ENCODE measurements at regions not wholly inside any gene's neighbourhood (a gene's known extent, or its start where the extent isn't known, plus 50 kb on each side); places are given as distances from the start of the nearest gene placed in this dataset.

DNA sequence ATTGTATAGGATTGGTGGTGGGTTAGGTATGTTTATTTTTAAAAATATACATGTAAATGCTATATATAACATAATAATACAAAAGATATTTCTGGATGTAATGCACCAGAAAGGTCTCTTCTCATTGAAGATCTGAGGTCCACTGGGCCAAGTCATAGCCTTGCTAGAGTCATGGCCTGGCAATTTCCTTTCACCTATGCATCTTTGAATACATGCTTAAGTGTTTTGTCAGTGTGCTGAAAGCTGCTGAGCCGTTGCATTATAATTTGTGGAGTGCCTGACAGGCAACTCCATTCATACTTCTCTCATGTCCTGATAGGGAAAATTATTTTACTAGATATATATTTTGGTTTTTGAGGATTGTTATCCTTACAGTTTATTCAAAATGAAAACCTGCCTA lies 410.2 kb upstream of the CT83 start:
- Histone ChIP-seq H3K9me3 (replicated peaks in 1 of 3) (no peaks in the 10 kb centered on the region), H3K36me3 (replicated peaks in 1 of 2) (no peaks in the 10 kb centered on the region), H3K27ac (no peak overlapping the region), H3K4me3 (no peak overlapping the region), H3K27me3 (no peaks in the 10 kb centered on the region), H3K4me1 (replicated peaks in 1 of 2) (no peaks in the 10 kb centered on the region)
- 50 to 62% (median 53%) methylated on average over 1 of the region's 1 CpG for WGBS, 4 donors
- intact Hi-C loops (cut with DNase I), result no loop called here
- no peak for DNase-seq
- TF ChIP-seq, protein P1, sequence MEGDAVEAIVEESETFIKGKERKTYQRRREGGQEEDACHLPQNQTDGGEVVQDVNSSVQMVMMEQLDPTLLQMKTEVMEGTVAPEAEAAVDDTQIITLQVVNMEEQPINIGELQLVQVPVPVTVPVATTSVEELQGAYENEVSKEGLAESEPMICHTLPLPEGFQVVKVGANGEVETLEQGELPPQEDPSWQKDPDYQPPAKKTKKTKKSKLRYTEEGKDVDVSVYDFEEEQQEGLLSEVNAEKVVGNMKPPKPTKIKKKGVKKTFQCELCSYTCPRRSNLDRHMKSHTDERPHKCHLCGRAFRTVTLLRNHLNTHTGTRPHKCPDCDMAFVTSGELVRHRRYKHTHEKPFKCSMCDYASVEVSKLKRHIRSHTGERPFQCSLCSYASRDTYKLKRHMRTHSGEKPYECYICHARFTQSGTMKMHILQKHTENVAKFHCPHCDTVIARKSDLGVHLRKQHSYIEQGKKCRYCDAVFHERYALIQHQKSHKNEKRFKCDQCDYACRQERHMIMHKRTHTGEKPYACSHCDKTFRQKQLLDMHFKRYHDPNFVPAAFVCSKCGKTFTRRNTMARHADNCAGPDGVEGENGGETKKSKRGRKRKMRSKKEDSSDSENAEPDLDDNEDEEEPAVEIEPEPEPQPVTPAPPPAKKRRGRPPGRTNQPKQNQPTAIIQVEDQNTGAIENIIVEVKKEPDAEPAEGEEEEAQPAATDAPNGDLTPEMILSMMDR (IDR thresholded peaks at IDR 0.05), result no peak
- no peak for TF ChIP-seq POLR2A (IDR thresholded peaks at IDR 0.05)

DNA sequence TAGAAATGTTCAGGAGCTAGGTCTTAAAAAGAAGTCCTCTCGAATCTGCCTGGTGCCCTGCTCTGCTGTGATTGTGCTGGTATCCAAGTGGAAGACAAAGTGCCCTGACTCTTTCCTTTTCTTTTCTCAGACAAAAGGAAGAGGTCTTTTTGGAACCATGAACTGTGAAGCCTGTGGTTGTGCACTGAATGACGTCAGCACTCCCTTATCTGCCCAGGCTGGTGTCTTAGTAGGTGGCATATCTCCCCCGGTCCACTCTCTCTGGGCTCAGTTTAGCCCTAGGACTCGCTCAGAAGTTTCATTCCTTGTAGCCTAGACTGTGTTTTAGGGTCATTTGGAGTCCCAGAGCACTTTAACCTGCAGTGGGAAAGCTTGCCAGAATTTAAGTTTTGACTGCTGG lies 400.3 kb upstream of the CT83 start:
- no peaks in the 10 kb centered on the region for H3K36me3 ChIP-seq (replicated peaks in 1 of 2)
- no peak overlapping the region for H3K27ac ChIP-seq
- 57 to 82% (median 67%) methylated on average over 4 of the region's 4 CpGs for WGBS, 4 donors
- intact Hi-C loops (cut with DNase I), result no loop called here
- no peak overlapping the region for H3K4me3 ChIP-seq
- TF ChIP-seq, protein P1 (IDR thresholded peaks at IDR 0.05), result no peak
- TF ChIP-seq POLR2A (IDR thresholded peaks at IDR 0.05), result no peak
- peaks cover 3% of the 10 kb centered on the region for H3K27me3 ChIP-seq
- no peaks in the 10 kb centered on the region for H3K4me1 ChIP-seq (replicated peaks in 1 of 2)
- DNase-seq, result no peak
- no peaks in the 10 kb centered on the region for H3K9me3 ChIP-seq (replicated peaks in 1 of 3)

DNA sequence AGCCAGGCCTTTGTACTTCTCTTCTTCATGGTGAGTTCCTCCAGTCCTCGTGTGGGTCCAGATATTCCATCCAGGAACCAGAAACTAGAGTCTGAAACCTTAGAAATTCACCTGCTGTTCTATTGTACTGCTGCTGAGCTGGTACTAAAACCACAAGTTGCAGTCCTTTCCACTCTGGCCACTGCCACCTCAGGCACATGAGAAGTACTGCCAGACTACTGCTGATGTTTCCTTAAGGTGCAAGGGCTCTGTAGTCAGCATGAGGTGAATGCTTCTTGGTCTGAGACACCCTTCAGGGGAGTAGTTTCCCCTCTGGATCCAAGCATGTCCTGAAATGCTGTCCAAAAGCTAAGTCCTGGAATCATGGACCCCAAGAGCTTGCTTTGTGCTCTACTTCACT lies 399.6 kb upstream of the CT83 start:
- WGBS, 4 donors, result 29 to 82% (median 54%) methylated on average over 1 of the region's 1 CpG
- intact Hi-C loops (cut with DNase I), result no loop called here
- no peaks in the 10 kb centered on the region for H3K36me3 ChIP-seq (replicated peaks in 1 of 2)
- no peaks in the 10 kb centered on the region for H3K9me3 ChIP-seq (replicated peaks in 1 of 3)
- no peak overlapping the region for H3K27ac ChIP-seq
- TF ChIP-seq, protein P1 (IDR thresholded peaks at IDR 0.05), result no peak
- TF ChIP-seq POLR2A (IDR thresholded peaks at IDR 0.05), result no peak
- H3K4me1 ChIP-seq (replicated peaks in 1 of 2), result no peaks in the 10 kb centered on the region
- no peaks in the 10 kb centered on the region for H3K27me3 ChIP-seq
- DNase-seq, result no peak
- H3K4me3 ChIP-seq, result no peak overlapping the region

DNA sequence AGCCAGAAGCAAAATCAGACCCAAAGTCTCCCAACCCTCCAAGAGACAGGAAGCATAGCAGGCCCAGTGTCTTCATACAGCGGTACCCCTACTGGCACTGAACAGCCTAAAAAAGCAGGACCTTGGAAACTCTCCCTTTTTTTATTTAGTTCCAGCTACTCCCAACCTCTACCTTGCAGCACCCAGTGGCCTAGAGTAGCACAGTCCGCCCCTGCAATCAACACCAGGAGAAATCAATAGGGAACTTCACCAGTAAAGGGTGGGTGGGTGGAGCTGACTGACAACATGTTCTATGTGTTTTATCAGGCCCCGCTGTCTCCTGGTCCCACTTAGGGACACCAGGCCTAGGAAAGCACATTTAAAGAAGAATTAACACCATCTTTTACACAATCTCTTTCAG lies 378.5 kb upstream of the CT83 start:
- TF ChIP-seq POLR2A (IDR thresholded peaks at IDR 0.05), result no peak
- TF ChIP-seq, protein P1 (IDR thresholded peaks at IDR 0.05), result no peak
- Histone ChIP-seq H3K4me3 (no peak overlapping the region), H3K9me3 (replicated peaks in 1 of 3) (no peaks in the 10 kb centered on the region), H3K27ac (no peak overlapping the region), H3K4me1 (replicated peaks in 1 of 2) (no peaks in the 10 kb centered on the region), H3K27me3 (no peaks in the 10 kb centered on the region), H3K36me3 (replicated peaks in 1 of 2) (no peaks in the 10 kb centered on the region)
- intact Hi-C loops (cut with DNase I), result no loop called here
- 67 to 86% (median 77%) methylated on average over 2 to 3 of the region's 3 CpGs for WGBS, 4 donors
- DNase-seq, result no peak

Measured in adrenal gland (tissue), 9 donors.